Suppressor macrophage treated with lipopolysaccharide for 4 hours (primary cell): ENCODE measurements at regions not wholly inside any gene's neighbourhood (a gene's known extent, or its start where the extent isn't known, plus 50 kb on each side); places are given as distances from the start of the nearest gene placed in this dataset.

Source experiments
- DNase-seq: peaks from one replicate; pipeline ENCODE4 v3.0.0-alpha.2; 2020

DNA sequence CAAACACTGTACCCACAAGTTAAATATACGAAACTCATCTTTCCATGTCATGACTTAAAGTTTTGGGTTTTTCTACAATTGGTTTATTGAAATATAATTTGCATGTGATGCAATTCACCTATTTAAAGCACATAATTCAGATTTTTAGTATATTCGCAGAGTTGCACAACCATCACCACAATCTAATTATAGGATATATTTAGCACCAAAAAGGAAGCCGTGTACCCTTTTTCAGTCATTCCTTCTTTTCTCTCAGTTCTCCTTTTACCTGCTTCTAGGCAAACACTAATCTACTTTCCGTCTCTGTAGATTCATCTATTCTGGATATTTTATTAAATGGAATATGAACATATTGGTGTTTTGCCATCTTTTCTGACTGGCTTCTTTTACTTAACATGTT, 1458.1 kb upstream of the TENM4 start:
- no peak for DNase-seq

DNA sequence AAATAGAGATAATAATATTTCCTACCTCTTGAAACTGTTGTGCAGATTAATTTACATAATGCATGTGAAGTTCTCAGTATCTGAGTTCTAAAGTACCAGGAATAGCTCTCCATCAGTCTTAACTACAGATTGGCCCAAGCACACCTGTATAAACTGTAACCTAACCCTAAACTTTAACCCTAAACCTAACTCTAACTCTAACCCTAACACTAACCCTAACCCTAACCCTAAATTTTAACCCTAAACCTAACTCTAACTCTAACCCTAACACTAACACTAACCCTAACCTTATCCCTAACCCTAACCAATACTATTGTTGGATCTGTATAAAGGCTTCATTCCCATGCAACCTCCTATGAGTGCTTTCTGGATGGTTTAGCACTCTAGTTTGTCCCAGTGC, 1445.9 kb upstream of the TENM4 start:
- no peak for DNase-seq

DNA sequence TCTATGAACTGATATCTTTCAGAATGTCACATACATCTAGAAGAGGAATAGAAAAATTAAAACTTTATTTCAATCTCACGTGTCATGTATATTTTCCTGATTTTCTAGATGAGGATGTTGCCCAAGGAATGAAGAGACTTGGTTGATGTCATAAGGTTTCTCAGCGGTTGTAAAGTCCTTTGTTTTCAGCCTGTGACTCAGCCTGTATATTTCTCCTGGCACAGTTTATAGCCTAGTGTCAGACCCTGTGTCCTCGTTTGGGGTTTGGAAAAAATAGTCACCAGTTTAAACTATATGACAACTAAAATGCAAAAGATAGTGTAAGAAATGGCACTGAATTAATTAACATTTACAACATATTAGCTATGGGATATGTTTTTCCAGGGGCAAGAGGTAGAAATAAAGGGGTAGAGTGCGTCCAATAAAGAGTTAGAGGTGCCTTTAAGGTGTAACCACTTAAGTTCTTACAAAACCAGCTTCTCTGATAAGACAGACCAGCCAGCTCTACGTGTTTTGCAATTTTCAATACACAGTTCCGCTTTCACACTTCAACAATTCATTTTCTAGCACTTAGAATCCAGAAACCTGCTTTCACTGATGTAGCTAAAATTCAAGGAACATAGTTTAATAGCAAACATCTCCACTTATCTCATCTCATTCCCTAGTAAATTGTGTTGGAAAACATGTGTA, 1432.6 kb upstream of the TENM4 start:
- DNase-seq: no peak

DNA sequence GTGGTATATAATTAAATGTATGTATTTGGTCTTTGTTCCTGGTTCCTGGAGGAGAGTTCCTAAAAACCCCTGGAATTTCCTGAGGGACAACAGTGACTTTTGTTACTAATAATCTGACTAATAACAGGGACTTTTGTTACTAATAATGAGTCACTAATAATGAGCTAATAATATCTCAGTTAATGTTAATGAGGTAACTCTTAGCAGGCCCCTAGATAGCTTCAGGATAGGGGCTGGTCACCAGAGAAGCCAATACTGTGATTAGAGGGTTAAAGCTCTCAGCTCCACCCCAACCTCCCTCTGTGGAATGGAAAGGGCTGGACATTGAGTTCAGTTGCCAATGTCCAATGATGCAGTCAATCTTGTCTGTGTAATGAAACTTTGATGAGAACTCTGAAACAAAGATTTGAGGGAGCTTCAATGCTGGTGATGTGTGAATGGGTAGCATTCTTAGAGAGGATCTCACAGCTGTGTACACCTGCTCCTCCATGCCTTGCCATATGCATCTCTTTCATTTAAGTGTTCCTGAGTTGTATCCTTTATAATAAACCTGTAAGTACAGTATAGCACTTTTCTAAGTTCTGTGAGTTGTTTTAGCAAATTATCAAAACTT, 1431.4 kb upstream of the TENM4 start:
- no peak for DNase-seq

DNA sequence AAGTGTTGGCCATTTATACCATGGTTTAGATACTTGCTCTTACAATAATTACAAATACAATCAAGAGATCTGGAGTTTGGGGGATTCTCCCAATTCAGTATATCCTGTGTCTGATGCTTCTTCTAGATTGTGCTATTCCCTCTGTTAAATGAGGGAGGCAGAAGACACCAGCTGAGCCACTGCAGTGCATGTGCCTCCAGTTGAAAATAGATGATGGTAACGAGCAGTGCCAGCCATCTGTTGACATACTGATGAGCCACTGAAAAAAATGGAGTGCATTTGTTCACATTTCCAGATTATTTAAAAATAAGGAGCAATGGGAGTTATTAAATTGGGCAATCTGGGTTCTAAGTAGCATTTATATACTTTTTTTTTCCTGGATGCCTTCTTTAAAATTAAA, 1428.0 kb upstream of the TENM4 start:
- no peak for DNase-seq

DNA sequence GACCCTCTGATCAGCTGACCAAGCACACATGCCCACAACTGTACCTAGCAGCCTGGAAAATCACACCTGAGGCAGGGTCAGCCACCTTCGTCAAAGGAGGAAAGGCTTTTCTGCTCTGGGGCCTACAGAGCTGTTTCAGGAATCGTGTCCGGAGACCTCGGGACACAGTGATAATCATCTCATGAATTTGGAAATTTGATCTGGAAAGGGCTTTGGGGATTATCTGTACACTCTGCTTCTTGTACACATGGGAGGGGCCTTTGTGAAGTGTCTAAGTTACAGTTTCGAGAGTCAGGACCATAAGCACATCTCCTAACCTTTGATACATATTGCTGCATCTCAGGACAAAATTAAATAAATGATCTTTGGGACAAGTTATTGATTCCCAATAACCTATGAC, 1421.2 kb upstream of the TENM4 start:
- no peak for DNase-seq

DNA sequence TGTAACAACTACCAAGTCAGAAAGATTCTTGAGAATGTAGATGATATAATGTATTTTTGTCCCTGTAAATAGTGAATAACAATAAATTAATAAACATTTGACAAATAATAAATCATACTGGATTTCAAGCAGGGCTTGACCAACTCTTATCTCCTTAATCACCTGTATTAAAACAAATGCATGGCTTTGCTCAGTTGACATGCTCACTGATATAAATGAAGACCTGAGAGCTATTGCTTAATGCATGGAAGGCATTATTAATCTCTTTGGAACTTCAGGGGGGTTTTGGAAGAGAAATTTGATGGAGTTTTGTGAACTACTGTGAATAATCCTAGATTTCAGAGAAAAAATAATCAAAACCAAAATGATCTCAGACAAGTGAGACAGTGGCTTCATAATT, 1420.4 kb upstream of the TENM4 start:
- no peak for DNase-seq

DNA sequence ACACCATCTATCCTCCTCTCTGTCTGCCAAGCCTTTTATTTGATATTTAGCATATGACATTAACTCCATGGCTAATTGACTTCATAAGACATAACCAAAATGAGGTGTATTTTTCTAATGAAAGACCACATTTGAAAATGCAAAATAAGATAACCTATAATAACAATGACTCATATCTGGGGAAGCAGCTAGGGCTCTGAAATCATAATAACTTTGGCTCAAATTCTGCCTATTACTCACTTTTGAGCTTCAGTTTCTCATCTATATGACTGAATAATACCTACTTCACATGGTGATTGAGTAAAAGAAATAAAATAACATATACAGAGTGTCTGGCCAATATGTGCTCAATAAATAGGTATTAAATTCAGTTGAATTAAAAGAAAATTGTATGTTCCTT, 1419.8 kb upstream of the TENM4 start:
- DNase-seq: no peak

DNA sequence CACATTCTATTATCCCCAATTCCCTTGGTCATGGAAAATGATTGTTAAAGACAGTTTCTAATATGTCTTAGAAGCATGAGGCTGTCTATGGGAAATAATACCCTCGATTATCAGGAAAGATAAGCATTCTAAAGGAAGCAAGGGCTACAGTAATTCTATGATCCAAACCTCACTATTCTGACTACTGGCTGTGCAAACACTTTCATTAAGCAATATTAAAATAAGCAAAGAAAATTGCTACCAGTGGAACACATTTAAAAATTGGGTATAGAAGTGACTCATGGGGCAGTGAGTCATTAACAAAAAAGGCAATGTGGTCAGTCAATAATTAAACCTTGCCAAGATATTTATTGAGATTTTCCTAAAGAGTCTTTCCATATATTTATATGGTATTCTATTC, 1415.2 kb upstream of the TENM4 start:
- DNase-seq: no peak

DNA sequence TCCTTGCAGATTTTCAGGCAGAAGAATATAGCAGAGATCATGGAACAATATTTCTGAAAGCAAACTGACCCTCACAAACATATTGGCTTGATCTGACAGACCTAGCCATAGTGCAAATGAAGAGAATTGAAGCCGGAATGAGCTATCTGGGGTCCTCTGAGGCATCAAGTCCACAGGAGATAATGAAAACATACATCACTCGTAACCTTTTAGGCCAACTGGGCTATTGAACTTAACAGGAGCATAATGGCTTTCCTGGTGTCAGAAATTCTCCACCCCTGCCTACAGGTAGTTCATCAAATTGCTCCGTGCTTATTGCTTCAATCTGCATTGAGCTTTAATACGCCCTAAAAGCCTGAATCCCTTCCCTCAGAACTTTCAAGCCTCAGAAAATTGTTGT, 1414.6 kb upstream of the TENM4 start:
- no peak for DNase-seq

DNA sequence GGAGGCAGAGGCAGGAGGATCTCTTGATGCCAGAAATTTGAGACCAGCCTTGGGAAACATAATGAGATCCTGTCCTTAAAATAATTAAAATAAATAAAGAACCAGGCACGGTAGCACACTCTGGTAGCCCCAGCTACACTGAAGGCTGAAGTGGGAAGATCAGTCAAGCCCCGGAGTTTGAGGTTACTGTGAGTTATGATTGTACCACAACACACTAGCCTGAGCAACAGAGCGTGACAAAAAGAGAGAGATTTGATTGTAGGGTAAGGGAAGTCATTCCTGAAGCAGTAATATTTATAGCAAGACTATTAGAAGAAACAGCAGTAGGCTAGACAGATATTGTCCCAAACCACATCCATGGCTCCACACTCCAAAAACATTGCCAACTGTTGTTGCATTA, 1408.4 kb upstream of the TENM4 start:
- DNase-seq: no peak

DNA sequence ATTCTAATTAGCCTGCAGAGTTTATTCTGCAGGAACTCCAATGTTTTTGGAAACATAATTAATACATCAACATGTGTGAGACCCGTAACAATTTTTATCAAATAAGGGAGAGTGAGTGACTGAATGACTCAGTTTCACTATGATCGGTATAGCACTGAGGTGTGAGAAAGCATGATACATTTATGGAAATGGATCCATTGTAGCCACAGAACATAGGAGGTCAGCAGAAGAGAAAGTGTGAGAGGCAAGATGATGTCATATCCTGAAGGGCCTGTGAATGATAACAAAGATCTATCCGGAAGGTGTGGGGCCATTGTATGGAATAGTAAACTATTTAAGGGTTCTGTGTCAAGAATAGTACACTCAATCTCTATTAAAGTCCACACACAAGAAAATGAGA, 1406.1 kb upstream of the TENM4 start:
- no peak for DNase-seq

DNA sequence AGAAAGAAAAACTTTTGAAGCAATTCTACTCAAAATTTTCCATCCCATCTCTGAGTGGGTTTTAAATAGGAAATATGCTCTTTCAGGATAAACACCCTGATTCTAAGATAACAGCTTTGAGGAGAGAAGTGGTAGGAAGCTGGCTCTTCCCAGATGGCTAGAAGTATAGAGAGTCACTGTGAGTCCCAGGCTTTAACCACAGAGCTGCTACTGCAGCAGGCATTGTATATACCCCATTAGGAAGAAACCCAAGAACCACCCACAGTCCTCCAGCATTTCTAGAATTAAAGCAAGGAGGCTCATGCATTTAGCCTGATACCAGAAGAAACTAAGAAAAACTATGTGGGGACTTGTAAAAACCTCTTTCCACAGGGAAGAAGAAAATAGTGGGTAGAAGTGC, 1405.6 kb upstream of the TENM4 start:
- DNase-seq: no peak

DNA sequence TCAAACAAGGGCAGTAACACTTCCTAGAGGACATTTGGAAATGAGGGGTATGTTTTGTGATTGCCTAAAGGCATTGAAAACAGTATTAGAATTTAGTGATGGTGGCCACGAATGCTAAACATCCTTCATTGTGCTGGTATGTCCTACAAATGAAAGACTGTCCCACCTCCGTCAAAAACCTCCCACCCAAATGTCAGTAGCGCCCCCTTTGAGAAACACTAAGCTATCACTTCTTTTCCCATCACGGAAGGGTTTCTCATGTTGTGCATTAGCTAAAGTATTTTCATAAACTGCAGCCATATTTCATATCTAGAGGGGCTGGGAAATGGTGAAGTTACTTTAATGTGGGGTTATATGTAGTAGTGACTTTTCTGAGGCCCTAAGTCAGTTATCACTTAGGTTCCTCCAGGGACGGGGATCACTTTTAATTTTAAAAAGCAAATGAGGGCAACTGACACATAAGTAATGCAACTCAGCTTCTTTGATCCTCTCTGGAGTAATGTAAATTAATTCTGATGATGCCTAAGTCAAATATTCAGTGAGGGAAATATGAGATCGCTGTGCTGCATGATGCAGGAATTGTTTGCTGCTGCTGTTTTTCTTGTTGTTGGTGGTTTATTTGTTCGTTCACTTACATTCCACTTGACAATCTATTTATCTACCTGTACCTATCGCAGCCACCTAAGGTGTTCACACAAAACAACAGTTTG, 1403.4 kb upstream of the TENM4 start:
- no peak for DNase-seq

DNA sequence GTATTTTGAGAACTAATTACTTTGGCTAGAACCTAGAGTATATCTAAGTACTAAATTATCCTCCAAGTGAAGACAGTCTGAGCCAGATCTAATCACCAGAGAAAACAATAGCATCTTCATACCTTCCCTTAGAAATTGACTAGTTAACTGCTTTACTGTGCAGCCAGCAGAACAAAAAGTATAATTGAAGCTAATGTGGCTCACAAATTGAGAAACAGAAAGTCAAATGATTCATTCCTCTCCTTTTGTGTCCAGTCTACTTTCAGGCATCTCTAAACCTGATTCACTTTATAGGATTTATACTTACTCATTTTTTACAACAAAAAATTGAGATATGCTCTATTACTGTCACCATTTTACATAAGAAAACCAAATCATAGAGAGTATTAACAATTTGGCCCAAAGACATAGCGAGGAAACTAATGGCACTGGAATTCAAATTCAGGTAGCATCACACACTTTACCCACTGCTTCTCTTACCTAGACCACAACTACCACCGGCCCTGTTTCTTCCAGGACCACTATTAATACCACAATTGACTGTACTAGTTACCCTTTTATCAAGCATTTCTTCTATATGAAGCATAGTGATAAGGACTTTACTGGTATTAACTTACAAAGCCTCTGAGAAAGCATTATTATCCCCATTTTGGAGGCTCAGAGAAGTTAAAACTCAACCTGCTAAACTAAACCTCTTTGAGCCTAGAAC, 1402.6 kb upstream of the TENM4 start:
- no peak for DNase-seq

DNA sequence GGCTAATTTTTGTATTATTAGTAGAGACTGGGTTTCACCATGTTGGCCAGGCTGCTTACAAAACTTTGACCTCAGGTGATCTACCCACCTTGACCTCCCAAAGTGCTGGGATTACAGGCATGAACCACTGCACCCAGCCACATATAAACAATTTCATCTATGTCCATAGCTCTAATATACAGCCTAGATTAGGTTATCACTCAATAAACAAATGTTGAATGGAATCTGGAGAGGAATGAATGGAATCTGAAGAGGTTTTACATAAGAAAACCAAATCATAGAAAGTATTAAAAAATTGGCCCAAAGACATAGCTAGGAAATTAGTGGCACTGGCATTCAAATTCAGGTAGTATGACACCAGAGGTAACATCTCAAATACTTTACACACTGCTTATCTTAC, 1401.4 kb upstream of the TENM4 start:
- no peak for DNase-seq

DNA sequence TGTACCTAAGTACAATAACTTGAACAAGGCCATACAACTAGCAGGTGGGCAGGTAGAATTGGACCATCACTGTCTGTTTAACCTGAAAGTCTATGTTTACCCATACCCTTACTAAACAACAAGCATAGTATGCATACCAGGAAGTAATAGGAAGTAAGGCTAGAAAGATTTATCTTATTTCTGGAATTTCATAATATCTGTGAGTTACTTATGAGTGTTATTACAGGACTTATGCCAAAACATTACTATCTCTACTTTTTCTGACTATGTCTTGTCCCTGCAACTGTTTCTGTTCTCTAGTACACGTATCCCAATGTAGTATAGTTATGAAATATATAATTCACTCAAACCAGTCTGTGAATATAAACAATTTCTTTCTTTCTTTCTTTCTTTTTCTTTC, 1400.8 kb upstream of the TENM4 start:
- DNase-seq: no peak

DNA sequence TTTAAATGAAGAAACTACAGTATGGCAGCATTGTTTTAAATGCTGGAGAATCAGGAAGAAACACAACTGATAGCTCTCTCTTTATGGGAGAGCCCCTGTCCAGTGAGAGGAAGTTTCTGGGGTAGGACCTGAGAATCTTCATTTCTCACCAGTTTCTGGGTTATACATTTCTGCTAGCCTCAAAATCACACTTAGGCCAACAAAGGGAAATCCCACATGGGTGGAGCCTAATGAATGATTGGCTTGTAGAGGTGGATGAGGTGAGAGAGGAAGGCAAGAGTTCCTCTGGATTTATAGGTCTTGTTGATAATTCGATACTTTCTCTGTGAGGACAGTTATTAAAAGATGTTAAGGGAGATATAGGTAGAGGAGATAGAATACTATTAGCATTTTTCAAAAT, 1397.3 kb upstream of the TENM4 start:
- DNase-seq: no peak

DNA sequence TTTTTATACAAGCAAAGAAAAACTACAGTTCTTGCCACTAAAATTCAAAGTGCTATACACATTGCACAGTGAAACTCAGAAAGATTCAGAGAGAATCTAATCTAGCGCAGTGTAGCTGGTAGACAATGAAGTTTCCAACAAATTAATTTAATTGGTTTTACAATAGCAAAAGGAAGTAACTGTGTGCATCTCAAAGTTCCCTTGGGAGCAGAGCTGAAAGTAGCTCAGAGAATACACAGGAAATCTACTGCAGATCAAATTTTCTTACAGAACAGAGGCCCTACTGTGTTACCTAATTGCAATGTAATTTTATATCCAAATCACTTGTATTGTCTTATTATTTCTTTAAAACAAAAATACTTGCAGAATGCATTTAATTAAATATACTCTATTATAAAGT, 1396.2 kb upstream of the TENM4 start:
- no peak for DNase-seq

DNA sequence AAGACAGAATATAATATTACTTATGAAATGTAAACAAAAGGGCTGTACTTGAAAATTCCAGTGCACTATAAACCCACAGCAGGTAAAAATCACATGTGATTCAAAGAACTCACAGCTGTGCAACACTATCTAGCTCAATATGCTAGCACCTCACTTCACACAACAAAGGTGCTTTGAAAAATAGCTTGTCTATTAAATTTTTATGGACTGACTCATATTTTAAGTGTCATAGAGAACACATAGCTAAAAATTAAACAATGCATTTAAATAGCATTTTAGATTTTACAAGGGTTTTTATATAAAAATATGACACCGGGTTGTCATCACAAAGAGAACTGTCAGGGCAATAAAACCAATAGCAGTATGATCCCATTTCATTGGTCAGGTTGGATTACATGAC, 1390.5 kb upstream of the TENM4 start:
- no peak for DNase-seq

DNA sequence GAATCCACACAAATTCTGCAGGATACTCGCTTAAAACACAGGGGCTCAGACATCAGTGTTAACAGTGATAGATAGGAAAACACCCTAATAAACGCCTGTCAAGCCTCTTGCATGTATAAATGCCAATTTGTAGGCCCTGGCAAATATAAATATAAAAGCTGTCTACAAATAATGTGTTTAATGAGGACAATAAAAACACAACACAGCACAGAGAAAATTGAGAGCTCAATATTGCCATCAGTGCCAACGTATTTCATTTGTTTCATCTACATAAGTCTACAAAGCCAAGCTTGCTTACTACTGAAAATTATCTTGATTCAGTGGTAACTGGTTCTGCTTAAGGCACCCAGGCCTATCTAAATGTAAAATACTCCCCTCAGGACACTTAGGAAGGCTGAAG, 1387.0 kb upstream of the TENM4 start:
- DNase-seq: no peak

DNA sequence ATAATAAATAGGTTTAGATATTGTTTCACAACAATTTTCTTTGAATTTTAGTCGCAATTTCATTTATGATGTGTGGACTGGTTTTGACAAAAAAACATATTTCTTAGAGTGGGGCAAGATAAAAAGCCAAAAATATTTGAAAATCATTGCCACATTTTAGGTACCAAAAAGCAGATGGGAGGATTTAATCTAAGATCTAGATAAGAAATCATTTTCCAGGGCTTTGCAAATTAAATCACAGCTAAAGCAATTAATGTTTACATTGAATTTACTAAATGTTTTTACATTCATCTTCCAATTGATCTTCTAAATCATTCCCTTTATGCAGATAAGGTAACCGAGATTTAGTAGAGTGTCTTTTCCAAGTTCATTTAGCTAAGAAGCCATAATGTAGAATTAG, 1386.0 kb upstream of the TENM4 start:
- no peak for DNase-seq

DNA sequence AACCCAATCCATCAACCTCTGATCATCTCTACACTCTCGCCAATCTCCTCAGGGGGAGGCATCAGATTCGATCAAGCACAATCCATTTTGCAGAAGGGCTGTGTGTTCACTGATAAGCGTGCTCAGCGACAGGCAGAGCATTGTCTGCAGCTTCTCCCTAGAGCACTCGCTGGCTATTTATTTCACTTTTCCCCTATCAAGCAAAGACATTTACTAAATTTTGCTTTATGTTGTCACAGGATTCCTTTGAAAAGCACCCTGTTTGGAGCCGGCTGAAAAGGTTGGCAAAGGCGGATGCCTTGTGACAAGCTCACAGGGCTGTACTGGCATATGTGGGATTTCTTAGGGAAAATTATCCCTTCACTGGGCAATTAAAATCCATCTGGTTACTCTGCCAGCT, 1381.5 kb upstream of the TENM4 start:
- no peak for DNase-seq

DNA sequence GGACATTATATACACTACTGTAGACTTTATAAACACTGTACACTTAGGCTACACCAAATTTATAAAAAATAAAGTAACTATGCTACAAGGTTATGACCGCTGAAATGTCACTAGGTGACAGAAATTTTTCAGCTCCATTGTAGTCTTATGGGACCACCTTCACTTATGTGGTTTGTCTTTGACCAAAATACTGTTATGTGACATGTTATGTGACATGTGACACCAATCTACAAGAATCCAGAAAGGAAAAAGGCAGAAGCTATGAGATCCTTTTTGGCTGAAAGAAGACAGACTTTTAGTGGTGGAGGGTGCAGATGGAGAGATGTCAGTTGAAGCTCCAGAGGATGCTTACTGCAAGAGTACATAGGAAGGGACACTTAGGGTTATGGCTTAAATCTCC, 1378.4 kb upstream of the TENM4 start:
- DNase-seq: no peak
